ENCODE measurements at regions not wholly inside any gene's neighbourhood (a gene's known extent, or its start where the extent isn't known, plus 50 kb on each side); places are given as distances from the start of the nearest gene placed in this dataset.
"Not testable (repeated sequence)": the region's sequence is repeated elsewhere in the genome, so short reads cannot be mapped to it uniquely, and the experiment has no call there.

DNA sequence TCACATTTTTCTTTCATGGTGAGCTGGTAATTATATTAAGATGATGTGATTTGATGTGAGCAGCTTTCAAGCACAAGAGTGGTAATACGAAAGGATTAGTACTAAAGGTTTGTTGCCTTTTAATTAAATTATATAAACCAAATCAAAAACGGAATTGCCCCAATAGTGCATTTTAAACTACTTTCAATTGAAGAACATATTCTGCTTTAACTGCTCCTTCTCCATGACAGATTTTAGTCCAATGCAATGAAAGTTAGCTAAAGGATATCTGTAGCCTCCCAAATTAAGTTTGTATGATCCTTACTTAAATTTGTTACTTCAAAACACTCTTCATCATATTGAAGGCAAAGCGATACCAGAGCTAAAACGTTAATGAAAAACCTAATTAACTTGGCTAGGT is 447.1 kb upstream of the AMOT start:
- DNase-seq: no peak

DNA sequence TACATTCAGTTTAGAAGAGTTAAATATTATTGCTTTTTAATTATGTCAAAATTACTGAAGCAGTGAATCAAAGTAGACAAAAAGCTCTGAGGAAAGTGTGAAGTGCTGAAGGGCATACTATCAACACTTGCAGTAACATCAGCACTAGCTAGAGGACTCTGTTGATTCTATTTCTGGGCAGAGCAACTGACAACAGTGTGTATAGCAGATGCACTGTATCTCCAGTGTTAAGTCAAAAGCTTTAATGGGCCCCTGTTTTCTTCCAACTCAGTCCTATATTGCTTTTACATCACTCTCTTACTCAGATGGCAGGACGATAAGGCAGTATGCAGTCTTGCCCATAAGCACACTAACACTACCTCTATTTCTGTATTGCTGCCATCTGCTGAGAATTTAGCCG is 435.2 kb upstream of the AMOT start:
- no peak for DNase-seq

GRCh38 chrX:113274791-113275190 is 434.2 kb upstream of the AMOT start:
- DNase-seq: no peak

DNA sequence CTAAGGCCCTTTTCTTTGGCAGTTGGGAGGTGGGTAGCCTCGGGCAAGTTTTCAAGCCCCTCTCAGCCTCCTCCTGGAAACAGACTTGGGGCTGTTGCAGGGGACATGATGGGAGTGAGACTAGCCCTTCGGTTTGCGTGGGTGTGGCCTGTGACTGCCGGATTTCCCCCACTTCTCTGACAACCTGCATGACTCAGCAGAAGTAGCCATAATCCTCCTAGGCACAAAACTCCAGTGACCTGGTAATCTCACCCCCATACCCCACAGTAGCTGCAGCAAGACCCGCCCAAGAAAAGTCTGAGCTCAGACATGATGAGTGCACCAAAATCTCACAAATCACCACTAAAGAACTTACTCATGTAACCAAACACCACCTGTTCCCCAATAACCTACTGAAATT is 433.7 kb upstream of the AMOT start:
- DNase-seq: no peak

DNA sequence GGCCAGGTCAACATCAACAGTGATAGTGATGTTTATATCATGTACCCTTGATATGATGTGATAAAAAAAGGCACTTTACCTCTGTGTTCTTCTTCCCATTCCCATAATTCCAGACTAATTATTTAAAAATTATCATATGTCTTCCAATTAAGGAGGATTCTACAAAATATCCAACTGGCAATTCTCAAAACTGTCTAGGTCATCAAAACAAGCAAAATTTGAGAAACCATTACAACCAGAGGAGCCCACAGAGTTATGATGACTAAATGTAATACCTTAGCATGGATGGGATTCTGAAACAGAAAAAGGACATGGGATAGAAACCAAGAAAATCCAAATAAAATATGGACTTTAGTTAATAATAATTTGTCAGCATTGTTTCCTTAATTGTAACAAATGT is 428.6 kb upstream of the AMOT start:
- no peak for DNase-seq

GRCh38 chrX:113260474-113260873 is 419.8 kb upstream of the AMOT start:
- DNase-seq: no peak

GRCh38 chrX:113222305-113222704 is 381.7 kb upstream of the AMOT start:
- no peak for DNase-seq

GRCh38 chrX:113212052-113212451 is 371.4 kb upstream of the AMOT start:
- DNase-seq: no peak

- no peak for DNase-seq
These were observed 362.0 kb upstream of the AMOT start for GRCh38 chrX:113202601-113203000.

GRCh38 chrX:113195949-113196348 is 355.3 kb upstream of the AMOT start:
- DNase-seq: no peak

DNA sequence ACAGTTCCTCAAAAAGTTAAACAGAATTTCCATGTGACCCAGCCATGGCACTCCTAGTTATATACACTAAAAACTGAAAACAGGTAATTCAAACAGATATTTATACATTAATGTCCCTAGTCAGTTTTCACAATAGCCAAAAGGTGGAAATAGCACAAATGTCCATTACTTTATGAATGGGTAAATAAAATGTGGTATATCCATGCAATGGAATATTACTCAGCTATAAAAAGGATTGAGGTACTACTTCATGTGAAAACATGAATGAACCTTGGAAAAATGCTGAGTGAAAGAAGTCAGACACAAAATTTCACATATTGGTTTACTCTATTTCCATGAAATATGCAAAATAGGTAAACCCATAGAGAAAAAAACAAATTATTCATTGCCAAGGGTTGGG is 351.8 kb upstream of the AMOT start:
- no peak for DNase-seq

DNA sequence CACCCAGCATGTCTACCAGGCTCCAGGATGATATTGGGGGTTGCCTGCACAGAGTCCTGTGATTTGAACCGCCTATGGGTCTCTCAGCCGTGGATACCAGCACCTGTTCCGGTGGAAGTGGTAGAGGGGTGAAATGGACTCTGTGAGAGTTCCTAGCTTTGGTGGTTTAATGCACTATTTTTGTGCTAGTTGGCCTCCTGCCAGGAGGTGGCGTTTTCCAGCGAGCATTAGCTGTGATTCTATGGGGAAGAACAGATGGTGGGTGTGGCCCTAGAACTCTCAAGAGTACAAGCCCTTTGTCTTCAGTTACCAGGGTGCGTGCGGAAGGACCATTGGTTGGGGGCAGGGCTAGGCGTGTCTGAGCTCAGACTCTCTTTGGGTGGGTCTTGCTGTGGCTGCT is 316.9 kb upstream of the AMOT start:
- no peak for DNase-seq

DNA sequence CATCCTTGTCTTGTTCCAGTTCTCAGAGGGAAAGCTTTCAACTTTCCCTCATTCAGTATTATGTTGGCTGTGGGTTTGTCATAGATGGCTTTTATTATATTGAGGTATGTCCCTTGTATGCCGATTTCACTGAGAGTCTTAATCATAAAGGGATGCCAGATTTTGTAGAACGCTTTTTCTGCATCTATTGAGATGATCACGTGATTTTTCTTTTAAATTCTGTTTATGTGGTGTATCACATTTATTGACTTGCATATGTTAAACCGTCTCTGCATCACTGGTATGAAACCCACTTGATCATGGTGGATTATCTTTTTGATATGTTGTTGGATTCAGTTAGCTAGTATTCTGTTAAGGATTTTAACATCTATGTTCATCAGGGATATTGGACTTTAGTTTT is 313.7 kb upstream of the AMOT start:
- DNase-seq: not testable (repeated sequence)

DNA sequence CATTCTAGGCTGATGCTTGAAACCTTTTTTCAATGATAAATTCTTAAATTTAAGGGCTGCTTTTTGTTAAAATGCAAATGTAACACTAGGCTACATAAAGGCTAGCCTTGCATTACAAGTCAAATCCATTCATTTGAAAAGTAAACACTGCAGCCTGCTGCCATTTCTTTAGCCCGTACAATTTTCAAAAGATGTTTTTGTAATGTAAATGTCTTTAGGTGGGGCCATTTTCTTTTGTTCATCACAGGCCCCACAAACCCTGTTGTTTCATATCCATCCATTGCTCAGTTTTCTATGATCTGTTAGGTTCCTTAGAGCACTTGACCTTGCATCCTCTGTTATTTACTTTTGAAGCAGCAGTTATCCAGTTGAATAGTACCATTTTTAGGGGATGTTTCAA is 296.2 kb upstream of the AMOT start:
- DNase-seq: no peak

DNA sequence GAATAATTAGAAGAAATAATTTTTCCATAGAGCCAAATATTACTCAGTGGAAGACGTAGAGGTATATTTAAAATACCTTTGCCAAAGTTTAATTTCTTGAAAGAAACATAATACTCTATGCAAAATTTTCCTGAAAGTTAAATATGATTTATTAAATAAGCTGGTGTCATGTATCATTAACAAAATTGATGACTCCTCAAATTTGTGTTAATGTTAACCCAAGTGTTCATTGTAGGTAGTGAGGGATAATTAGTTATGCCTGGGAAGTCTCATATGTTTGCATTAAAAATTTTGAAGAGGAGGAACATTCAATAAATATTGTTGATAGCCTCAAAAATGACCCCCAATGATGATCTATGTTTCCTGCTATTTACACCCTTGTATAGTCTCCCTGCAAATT is 292.7 kb upstream of the AMOT start:
- DNase-seq: no peak

DNA sequence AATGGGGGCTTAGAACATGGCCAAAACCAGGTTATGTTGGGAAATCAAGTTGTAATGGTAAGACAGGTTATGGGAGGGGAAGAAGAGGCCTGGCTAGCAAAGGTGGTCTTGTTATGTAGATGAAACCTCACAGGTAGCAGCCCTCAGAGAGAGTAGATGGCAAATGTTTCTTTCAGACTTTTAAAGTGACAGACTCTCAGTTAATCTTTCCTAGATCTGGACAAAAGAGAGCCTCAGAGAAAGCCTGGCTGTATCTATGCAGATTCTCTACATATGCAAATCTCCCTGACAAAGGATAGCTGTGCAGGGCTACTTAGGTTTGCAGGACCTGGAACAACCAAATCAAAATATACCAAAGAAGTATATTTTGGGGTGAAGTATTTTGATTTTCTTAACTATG is 284.1 kb upstream of the AMOT start:
- no peak for DNase-seq

DNA sequence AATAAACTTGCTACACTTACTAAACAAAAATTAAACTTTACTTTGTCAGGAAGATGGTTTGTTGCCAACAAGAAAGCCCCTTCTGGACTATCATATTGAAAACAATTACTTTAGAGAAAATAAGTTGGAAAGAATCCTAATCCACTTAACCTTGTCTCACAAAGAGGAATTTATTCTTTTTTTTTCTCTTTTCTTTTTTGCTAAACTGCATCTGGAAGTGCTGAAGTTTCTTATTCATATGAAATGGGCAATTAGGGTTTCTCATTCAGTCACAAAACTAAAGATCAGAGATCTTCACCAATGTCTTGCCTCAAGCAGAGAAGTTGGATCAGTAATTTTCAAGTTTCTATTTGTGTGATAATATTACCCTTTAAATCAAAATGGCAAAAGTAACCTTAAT is 234.9 kb upstream of the AMOT start:
- no peak for DNase-seq

- DNase-seq: no peak
These were observed 219.1 kb upstream of the AMOT start for GRCh38 chrX:113059714-113060113.

GRCh38 chrX:113058634-113059033 is 218.0 kb upstream of the AMOT start:
- DNase-seq: no peak

GRCh38 chrX:113048896-113049295 is 208.3 kb upstream of the AMOT start:
- DNase-seq: no peak

GRCh38 chrX:113048480-113048879 is 207.8 kb upstream of the AMOT start:
- DNase-seq: no peak

DNA sequence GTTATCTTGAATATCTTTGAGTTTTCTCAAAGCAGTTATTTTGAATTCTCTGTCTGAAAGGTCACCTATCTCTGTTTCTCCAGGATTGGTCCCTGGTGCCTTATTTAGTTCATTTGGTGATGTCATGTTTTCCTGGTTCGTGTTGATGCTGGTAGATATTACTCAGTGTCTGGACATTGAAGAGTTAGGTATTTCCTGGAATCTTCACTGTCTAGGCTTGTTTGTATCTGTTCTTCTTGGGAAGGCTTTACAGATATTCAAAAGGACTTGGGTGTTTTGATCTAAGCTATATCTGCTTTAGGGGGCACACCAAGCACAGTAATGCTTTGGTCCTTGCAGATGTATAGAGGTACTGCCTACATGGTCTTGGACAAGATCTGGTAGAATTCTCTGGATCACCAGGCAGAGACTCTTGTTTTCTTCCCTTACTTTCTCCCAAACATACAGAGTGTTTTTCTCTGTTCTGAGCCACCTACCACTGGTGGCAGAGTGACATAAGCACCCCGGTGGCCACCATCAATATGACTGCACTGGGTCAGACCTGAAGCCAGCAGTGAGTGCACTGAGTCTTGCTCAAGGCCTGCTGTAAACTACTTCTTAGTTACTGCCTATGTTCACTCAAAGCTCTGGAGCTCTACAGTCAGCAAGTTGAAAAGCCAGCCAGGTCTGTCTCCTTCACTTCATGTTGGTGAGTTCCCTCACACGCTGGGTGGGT is 193.5 kb upstream of the AMOT start:
- no peak for DNase-seq

DNA sequence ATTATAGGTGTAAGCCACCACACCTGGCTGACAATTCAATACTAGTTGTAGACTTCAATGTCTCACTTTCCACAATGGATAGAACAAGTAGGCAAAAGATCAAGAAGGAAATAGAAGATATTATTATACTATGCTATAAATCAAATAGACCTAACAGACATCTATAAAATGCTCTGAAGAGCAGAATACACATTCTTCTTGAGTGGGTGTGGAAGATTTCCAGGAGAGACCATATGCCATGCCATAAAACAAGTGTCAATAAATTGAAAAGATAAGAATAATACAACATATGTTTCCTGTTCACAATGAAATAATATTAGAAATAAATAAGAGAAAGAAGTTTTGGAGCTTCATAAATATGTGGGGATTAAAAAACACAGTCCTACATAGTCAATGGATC is 179.3 kb upstream of the AMOT start:
- DNase-seq: no peak

DNA sequence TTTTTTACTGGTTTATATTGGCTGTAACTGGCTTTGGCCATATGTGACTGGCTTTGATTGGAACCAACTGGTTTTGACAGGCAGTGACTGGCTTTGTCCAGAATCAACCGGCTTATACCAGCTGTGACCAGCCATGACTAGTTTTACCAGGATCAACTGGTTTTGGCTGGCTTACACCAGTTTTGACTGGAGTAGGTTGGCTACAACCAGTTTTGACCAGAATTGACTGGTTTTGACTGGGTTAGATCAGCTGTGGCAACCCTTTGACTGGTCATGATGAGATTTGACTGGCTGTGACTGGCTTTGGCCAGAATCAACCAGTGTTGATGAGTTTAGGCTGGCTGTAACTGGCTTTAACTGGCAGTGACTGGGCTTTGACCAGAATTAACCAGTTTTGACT is 169.2 kb upstream of the AMOT start:
- no peak for DNase-seq

DNA sequence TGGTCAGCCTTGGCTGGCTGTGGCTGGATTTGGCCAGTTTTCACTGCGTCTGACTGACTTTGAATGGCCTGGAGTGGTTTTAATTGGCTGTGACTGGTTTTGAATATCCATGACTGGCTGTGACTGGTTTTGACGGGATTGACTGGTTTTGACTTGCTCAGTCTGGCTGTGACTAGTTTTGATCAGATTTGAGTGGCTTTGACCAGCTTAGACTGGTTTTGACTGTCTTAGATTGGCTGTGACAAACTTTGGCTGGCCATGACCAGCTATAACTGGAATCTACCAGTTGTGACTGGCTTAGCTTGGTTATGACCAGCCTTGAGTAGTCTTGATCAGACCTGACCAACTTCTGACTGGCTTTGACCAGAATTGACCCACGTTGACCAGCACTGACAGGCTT is 168.4 kb upstream of the AMOT start:
- DNase-seq: no peak

- DNase-seq: no peak
These were observed 161.2 kb upstream of the AMOT start for GRCh38 chrX:113001836-113002235.

Data from eye (tissue), 1 donor.